H4 (cell line): ENCODE measurements at regions not wholly inside any gene's neighbourhood (a gene's known extent, or its start where the extent isn't known, plus 50 kb on each side); places are given as distances from the start of the nearest gene placed in this dataset.
A peak's percentile ranks its signal among the peaks of the same experiment; 100 is the strongest.

Experiments
- DNase-seq: peaks from one replicate; pipeline ENCODE4 v3.0.0-alpha.2; 2015; ENCODE audit warnings: low spot score

DNA sequence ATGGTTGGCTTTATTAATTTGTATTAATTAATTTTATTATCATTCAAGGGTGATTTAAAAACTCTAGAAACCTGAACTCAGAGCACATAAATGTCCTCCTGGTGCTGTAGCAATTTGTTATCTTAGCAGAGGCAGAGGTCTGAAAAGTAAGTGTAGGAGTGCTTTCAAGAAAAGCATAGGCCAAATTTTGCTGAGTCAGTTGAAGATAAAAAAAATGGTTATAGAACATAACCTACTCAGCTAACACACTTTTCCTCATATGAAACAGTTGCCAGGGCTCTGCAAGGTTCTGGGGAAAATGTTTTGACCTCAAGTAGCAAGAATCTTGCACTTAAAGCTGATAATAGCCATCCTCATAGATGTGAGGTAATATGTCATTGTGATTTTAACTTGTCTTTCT is 53.5 kb upstream of the CHODL start:
- no peak for DNase-seq

DNA sequence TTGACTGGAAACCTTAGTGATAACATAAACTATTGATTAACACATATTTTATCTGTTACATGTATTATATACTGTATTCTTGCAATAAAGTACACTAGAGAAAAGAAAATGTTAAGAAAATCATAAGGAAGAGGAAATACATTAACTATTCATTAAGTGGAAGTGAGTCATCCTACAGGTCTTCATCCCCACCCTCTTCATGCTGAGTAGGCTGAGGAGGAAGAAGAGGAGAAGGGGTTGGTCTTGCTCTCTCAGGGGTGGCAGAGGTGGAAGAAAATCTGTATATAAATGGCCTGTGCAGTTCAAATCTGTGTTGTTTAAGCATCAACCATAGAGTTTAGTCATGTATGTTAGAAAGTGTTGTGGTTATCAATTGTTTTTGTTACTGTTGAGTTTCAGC is 66.1 kb upstream of the CHODL start:
- DNase-seq, result no peak

GRCh38 chr21:18174370-18174769 is 70.3 kb upstream of the CHODL start:
- no peak for DNase-seq

DNA sequence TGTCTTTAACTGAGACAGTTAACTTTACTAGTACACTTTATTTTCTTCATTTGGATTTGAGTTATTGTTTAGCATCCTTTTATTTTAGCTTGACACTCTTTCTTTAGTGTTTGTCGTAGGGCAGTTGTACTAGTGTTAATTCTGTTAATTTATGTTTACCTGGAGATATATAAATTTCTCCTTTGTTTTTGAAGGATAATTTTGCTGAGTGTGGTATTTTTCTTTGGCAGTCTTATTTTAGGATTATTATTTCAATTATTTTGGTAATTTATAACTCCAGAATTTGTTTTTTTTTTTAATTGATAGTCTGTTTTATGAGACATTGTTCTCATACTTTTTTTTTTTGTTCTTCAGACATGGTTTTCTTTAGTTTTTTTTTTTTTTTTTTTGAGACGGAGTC is 73.8 kb upstream of the CHODL start:
- no peak for DNase-seq

DNA sequence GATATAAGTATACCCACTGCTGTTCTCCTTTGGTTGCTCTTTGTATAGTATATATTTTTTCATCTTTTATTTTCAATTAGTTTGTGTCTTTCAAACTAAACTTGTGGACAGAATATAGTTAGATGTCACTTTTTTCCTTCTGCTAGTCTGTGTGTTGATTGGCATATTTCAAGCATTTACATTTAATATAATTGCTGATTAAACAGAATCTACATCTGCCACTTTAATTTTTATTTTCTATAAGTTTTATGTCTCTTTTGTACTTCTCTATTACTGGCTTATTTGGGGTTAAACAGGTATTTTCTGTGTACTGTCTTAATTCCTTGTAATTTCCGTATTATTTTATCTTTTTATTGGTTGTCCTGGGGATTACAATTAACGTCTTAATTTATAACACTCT is 74.4 kb upstream of the CHODL start:
- DNase-seq, result no peak

DNA sequence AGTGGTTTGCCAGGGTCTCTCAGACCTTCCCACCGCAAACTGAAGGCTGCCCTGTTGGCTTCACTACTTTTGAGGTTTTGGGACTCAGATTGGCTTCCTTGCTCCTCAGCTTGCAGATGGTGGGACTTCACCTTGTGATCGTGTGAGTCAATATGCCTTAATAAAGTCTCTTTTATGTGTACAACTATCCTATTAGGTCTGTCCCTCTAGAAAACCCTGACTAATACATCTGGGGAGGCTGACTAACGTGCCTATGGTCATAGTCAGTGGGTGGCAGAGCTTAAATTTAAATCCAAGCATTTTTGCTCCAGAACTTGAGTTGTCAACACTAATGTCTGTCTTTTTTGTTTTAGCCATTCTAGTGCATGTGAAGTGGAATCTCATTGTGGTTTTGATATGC is 76.5 kb upstream of the CHODL start:
- DNase-seq, result no peak

- DNase-seq, result no peak
Observed at GRCh38 chr21:18164933-18165332, 79.7 kb upstream of the CHODL start.

DNA sequence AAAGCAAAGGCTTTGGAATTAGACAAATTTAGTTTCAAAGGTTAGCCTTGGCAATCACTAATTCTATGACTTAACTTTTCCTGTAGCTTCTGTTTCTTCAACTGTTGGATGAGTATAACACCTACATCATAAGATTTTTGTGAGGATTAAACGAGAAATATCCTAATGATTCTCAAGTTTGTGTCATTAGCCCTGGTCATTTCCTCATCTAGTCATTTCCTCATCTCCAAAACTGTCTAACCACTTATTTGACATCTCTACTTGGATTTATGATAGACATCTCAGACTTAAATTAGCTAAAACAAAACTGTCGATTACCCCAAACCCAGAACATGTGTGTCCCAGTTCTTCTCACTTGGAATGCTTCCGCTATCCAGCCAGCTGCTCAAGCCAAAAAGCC is 80.2 kb upstream of the CHODL start:
- DNase-seq, result no peak

DNA sequence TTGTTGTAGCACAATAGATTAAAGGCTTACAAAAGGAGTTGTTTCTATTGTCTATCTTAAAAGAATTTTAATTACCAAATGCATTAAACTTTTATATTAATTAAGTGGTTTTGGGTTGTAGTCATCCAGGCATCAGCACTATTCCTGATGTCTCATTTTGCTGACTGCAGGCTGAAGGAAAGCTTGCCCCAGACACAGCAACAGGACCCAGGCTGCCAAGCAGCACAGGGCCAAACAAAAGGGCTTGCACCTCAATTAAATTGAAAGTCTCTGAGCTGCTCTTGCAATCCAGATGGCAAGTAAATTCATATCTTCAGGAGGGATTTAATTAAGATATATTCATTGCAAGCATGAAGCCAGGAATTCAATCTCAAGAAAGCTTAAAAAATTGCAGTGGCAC is 80.7 kb upstream of the CHODL start:
- DNase-seq, result no peak

DNA sequence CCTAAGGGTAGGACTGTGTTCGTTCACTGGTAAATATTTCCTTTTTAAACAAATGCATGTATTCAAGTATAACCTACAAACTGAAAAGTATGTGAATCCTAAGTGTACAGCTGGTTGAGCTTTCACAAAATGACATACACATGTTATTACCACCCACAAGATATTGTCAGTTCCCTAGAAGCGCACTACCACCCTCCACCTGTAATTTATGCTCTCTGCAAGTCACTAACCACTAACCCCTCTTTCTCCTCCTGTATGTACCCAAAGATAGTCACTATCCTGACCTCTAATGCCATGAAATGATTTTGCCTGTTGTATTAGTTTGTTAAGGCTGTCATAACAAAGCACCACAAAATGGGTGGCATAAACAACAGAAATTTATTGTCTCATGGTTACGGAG is 82.8 kb upstream of the CHODL start:
- no peak for DNase-seq

DNA sequence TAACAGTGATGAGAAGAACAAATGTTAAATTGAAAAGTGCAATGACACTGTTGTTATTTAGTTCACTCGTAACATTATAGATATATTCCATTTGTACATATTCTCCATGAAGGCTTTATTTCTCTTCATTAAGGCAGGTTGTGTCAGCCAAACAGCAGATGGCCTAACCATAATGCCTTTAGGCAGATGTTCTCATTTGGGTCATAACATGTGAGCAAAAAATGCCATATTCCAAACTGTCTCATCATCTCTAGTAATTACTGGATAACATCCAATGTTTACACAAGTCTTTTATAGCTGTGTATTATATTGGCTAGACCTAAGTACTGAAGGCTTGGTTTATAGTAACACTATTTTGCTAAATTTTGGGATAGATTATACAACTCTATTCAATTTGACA is 87.2 kb upstream of the CHODL start:
- no peak for DNase-seq

- DNase-seq, result peak; percentile 80
Observed at GRCh38 chr21:18155508-18156193, 89.0 kb upstream of the CHODL start.

DNA sequence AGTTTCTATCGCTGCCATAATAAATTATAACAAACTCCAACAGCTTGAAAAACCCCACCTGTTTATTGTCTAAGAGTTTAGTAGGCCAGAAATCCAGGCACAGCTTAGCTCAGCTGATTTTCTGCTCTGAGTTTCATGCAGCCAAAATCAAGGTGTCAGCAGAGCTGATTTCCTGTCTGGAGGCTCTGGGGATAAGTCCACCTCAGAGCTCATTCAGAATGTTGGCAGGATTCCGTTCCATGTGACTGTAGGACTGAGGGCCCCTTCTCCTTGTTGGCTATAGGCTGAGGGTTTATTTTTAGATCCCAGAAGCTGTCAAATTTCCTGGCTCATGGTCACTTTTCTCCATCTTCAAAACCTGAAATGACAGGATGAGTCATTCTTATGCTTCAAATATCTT is 91.6 kb upstream of the CHODL start:
- no peak for DNase-seq

DNA sequence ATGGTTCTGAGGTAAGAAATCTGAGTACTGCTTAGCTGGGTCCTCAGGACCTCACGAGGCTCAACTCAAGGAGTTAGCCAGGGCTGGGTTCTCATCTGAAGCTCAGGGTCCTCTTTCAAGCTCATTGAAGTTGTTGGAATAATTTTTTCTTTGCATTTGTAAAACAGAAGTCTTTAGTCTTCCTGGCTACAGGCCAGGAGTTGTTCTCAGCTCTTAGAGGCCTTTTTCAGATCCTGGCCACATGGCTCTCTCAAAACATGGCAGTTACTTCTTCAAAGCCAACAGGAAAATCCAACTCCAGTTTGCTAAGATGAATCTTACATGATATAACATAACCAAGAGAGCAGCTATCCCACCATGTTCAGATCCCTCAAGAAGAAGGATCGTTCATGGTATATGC is 92.3 kb upstream of the CHODL start:
- DNase-seq, result no peak

DNA sequence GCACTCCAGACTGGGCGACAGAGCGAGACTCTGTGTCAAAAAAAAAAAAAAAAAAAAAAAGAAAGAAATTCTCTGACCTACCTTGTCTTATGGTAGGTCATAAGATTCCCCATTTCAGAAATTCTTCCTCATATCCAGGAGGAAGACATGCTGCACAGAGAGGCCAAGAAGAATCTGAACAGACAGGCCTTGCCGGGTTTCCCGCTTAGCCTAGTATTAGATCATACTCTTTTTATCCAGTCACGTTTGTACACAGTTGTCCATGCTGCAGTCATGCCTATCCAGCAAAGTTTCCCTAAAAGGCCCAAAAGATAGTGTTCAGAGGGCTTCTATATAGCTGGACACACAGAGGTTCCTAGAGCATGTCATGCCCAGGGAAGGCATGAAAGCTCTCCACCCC is 93.6 kb upstream of the CHODL start:
- no peak for DNase-seq

GRCh38 chr21:18148401-18148800 is 96.2 kb upstream of the CHODL start:
- no peak for DNase-seq

DNA sequence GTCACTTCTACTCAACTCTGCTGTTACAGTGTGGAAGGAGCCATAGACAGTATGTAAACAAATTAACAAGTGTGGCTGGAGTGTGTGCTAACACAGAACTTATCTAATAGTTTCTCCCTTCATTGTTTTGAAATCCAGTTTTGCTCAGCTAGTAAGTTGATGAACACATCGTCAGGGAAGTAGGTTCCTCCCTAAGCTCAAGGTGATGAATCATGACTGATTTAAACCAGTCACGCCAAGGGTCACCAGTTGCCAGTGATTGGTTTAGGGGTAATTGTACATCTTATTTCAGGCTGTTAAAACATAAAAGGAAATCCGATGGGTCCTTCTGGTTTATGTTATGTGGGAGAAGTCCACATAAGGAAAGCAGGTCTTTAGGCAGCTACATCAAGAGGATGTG is 97.0 kb upstream of the CHODL start:
- peak; percentile 31 for DNase-seq

DNA sequence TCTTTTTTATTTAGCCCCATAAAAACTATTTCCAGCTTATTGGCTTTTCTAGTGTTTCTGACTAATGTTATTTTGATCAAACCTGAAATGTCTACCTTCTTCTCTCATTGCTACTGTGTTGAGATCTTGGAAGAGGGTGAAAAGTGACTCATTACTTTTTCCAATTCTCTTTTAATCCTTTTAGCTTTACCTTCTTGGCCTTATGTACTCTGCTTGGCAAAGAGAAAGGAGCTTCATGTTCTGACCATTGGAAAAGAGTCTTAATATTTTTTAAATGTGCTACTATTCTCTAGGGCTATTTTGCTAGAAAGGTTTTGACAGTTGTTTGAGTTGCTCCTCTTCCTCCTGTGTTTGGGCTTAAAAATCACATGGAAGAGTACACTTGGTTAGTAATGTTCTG is 97.8 kb upstream of the CHODL start:
- DNase-seq, result no peak

GRCh38 chr21:18144339-18144738 is 100.3 kb upstream of the CHODL start:
- DNase-seq, result no peak

GRCh38 chr21:18142655-18143054 is 102.0 kb upstream of the CHODL start:
- no peak for DNase-seq

GRCh38 chr21:18138507-18138906 is 106.1 kb upstream of the CHODL start:
- no peak for DNase-seq

DNA sequence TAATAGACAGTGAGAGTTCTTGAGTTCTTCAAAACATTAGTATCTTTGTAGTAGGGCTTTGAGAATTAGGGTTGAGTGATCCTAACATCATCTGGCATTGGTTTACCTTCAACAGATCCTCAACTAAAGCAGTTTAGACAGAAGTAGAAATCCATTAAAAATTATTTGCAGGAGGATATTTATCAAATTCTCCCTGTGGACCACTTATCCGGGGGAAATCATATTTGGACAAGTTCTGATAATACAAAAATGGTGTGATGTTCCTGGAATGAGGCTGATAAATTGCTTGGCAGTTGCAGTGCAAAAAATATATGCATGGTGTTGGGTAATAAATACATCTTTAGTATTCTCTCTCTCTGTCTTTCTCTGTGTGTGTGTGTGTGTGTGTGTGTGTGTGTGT is 115.1 kb upstream of the CHODL start:
- DNase-seq, result no peak

DNA sequence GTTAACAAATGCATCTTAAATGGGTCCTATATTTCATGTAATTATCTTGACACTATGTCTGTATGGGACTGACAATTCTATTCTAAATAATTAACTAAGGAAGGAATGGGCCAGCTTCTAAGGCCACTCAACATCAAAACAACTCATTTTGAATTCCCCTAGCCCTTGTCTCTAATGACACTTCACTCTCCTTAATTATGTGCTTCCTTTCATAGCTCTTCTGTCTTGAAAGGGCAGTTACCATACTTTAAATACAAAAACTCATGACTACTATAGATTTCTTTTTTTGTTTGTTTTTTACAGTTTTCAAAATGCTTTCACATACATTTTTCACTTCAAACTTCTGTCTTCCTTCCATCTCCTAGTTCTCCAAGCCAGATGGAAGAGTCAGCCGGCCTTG is 126.1 kb upstream of the CHODL start:
- DNase-seq, result no peak

DNA sequence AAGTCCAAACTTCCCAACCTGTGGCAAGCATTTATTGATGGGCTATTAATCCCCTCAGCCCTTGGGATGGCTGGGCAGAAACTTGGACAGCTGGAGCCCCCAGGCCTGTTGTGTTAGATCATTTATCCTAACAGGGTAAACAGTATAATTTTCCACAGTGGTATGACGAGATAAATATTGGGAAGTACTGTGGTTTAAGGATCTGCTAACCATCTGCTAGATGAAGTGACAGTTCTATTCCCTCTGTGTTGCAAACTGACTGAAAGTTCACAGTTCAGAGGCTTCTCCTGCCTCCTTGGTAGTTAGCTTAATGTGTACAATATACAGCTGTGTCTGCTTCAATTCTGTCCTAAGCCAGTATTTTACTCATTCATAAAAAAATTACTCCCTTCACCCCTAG is 127.5 kb upstream of the CHODL start:
- no peak for DNase-seq

- DNase-seq, result no peak
Observed at GRCh38 chr21:18114810-18115209, 129.8 kb upstream of the CHODL start.
